GM12891 (cell line): ENCODE measurements at regions not wholly inside any gene's neighbourhood (a gene's known extent, or its start where the extent isn't known, plus 50 kb on each side); places are given as distances from the start of the nearest gene placed in this dataset.

Source experiments
- DNase-seq: peaks from one replicate; pipeline ENCODE4 v3.0.0; 2011; ENCODE audit warnings: low spot score; ENCODE audit not compliant: insufficient read length
- FAIRE-seq: peaks from 2 replicates; lab custom pipeline; 2011; peaks lifted over from hg19 to GRCh38; lab: Jason Lieb, UNC
- PAX5 ChIP-seq: IDR thresholded peaks from 2 replicates; pipeline ENCODE4 v1.6.1; 2011; ENCODE audit warnings: low read length, moderate library complexity, mild to moderate bottlenecking; ENCODE audit not compliant: insufficient read depth, severe bottlenecking
- POLR2A ChIP-seq: IDR thresholded peaks from 2 replicates; pipeline ENCODE4 v1.6.1; 2011; ENCODE audit warnings: low read depth, low read length, control low read depth
- POLR2AphosphoS5 ChIP-seq: IDR thresholded peaks from 2 replicates; pipeline ENCODE4 v1.6.1; 2011; ENCODE audit warnings: low read depth, low read length, control low read depth
- POU2F2 ChIP-seq: IDR thresholded peaks from 2 replicates; pipeline ENCODE4 v1.6.1; 2011; ENCODE audit warnings: low read depth, mild to moderate bottlenecking, control low read depth, low read length, moderate library complexity
- SPI1 ChIP-seq: IDR thresholded peaks from 2 replicates; pipeline ENCODE4 v1.6.1; 2011; ENCODE audit warnings: low read depth, low read length, control low read depth
- TAF1 ChIP-seq: IDR thresholded peaks from 2 replicates; pipeline ENCODE4 v1.6.1; 2011; ENCODE audit warnings: low read depth, low read length, control low read depth

GRCh38 chr5:71886406-71886805, 167.3 kb downstream of the CARTPT start:
- DNase-seq (no peak), FAIRE-seq (no peak)
- TF ChIP-seq PAX5 (no peak), POLR2A (no peak), POLR2AphosphoS5 (no peak), TAF1 (no peak), SPI1 (no peak)

GRCh38 chr5:71887680-71888079, 168.6 kb downstream of the CARTPT start:
- FAIRE-seq (peak; percentile 89), DNase-seq (peak; percentile 52)
- no peak for TF ChIP-seq PAX5
- 0 out of 2 replicates have a peak, but pooled peaks have one; percentile 22 for TF ChIP-seq SPI1

GRCh38 chr5:71891406-71891805, 172.3 kb downstream of the CARTPT start:
- no peak for TF ChIP-seq PAX5
- no peak for TF ChIP-seq SPI1
- no peak for TF ChIP-seq POLR2A
- TF ChIP-seq POU2F2, result no peak
- TF ChIP-seq TAF1, result no peak
- no peak for TF ChIP-seq POLR2AphosphoS5
- no peak for DNase-seq
- FAIRE-seq, result no peak

- TF ChIP-seq POU2F2 (no peak), POLR2A (no peak), SPI1 (no peak), POLR2AphosphoS5 (no peak)
- DNase-seq (no peak), FAIRE-seq (no peak)
Observed at GRCh38 chr5:71891856-71892255, 172.8 kb downstream of the CARTPT start.

GRCh38 chr5:71892641-71893365, 173.7 kb downstream of the CARTPT start:
- no peak for DNase-seq
- TF ChIP-seq POLR2AphosphoS5 (no peak), PAX5 (no peak), SPI1 (no peak), POU2F2 (no peak)
- FAIRE-seq, result no peak

GRCh38 chr5:71893451-71893850, 174.4 kb downstream of the CARTPT start:
- no peak for FAIRE-seq
- no peak for DNase-seq
- TF ChIP-seq POLR2AphosphoS5 (no peak), SPI1 (no peak), TAF1 (no peak), POLR2A (no peak), POU2F2 (no peak), PAX5 (no peak)

GRCh38 chr5:71894091-71894490, 175.0 kb downstream of the CARTPT start:
- FAIRE-seq (no peak), DNase-seq (no peak)
- TF ChIP-seq SPI1 (no peak), POU2F2 (no peak), POLR2AphosphoS5 (no peak), TAF1 (no peak), POLR2A (no peak), PAX5 (no peak)

GRCh38 chr5:71895546-71895945, 176.5 kb downstream of the CARTPT start:
- FAIRE-seq (no peak), DNase-seq (no peak)
- TF ChIP-seq POLR2A (no peak), POLR2AphosphoS5 (no peak), POU2F2 (no peak), SPI1 (no peak), TAF1 (no peak), PAX5 (no peak)

GRCh38 chr5:71899865-71900342, 180.8 kb downstream of the CARTPT start:
- no peak for FAIRE-seq
- TF ChIP-seq POLR2AphosphoS5, result no peak
- no peak for TF ChIP-seq POU2F2
- no peak for TF ChIP-seq SPI1
- no peak for TF ChIP-seq TAF1
- DNase-seq, result no peak

GRCh38 chr5:71903808-71904207, 184.7 kb downstream of the CARTPT start:
- FAIRE-seq (no peak), DNase-seq (no peak)
- TF ChIP-seq PAX5, result no peak
- no peak for TF ChIP-seq POLR2AphosphoS5
- TF ChIP-seq POLR2A, result no peak
- no peak for TF ChIP-seq SPI1

GRCh38 chr5:71904852-71905251, 185.8 kb downstream of the CARTPT start:
- FAIRE-seq, result no peak
- no peak for DNase-seq
- no peak for TF ChIP-seq SPI1
- no peak for TF ChIP-seq TAF1
- no peak for TF ChIP-seq POLR2AphosphoS5
